GM18507 (cell line): ENCODE measurements at regions not wholly inside any gene's neighbourhood (a gene's known extent, or its start where the extent isn't known, plus 50 kb on each side); places are given as distances from the start of the nearest gene placed in this dataset.

Experiments
- DNase-seq: peaks from one replicate; pipeline ENCODE4 v3.0.0; 2011; ENCODE audit warnings: low read depth; ENCODE audit not compliant: insufficient read length; ENCODE audit errors: extremely low spot score
- FAIRE-seq: peaks from 2 replicates; lab custom pipeline; 2011; peaks lifted over from hg19 to GRCh38; lab: Jason Lieb, UNC

GRCh38 chr1:5427026-5427613 lies 565.1 kb downstream of the NPHP4 start:
- no peak for DNase-seq
- no peak for FAIRE-seq

GRCh38 chr1:5424802-5425703 lies 567.2 kb downstream of the NPHP4 start:
- no peak for DNase-seq
- FAIRE-seq: no peak

DNA sequence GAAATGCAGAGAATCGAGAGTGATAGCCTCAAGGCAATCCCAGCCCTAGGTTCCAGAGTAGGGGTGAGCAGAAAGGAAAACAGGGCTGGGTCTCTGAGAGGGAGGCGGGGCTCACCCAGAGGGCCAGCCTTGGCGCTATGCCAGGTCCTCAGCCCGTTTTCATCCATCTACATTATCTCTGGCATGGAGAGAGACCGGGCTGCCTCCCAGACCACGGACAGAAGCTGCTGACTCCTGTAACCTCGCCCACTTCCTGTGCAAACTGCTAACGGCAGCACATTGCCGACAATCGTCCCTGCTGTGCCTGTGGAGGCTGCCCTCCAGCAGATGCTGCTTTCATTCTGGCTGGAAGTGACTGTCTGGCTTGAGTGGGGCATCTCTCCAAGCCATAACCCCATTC lies 569.1 kb downstream of the NPHP4 start:
- FAIRE-seq: no peak
- DNase-seq: no peak

- no peak for FAIRE-seq
- no peak for DNase-seq
These were observed 572.7 kb downstream of the NPHP4 start for GRCh38 chr1:5419501-5419900.

GRCh38 chr1:5416518-5416917 lies 575.7 kb downstream of the NPHP4 start:
- FAIRE-seq (no peak), DNase-seq (no peak)

DNA sequence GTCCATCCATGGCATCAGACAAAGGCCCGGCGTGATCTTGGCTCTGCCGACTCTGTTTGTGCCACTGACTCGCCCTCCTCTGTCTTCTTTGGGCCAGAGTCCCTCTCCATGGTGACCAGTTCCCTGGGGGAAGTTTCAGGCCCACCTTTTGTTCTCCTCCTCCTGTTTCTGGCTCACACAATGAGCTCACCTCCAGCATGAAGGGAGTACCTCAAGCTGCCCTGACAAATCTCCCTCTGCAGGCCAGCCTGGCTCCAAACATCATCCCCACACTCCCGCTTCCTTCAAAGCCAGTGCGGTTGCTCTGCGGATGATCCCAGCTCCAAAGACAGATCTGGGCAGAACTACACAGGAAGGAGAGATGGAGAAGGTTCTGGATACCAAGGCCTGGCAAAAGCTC lies 576.6 kb downstream of the NPHP4 start:
- FAIRE-seq (no peak), DNase-seq (no peak)

DNA sequence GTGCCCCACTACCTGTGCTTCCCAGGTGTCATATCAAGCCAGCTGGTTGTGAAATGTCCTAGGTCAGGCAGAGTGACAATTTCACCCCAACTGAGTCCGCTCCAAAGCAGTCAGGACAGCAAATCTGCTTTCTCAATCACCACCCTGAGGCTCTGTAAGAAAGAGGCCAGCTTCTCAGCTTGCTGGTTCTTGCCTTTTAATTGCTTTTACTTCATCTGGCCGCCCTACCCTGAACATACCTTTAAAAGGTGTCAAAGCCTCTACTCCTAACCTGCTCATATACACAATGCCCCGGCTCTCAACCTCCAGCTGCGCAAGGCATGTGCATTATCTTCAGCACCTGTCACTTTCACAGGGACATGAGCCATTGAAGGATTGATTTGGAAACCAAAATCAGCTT lies 581.6 kb downstream of the NPHP4 start:
- no peak for DNase-seq
- FAIRE-seq: no peak

GRCh38 chr1:5408401-5408800 lies 583.8 kb downstream of the NPHP4 start:
- FAIRE-seq (no peak), DNase-seq (no peak)

GRCh38 chr1:5405263-5405662 lies 587.0 kb downstream of the NPHP4 start:
- no peak for FAIRE-seq
- DNase-seq: no peak

GRCh38 chr1:5404412-5405203 lies 587.6 kb downstream of the NPHP4 start:
- DNase-seq: no peak
- no peak for FAIRE-seq

DNA sequence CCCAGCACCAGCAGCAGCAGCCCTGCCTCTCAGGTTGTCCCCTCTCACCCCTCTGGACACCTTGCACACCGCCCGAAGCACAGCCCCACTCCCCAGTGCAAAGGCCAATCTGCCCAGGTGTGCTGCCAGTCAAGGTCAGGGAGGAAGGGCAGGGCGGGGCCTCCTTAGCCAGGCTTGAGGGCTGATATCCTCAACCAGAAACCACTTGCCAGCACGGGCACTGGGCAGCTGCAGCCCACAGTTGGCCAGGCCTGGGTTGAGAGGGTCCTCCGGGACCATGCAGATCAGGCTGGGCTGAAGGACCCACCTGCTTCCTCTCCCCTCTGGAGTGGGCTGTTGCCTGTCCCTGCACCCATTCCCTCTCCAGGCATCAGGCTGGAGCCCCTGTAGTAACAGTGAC lies 588.3 kb downstream of the NPHP4 start:
- DNase-seq (no peak), FAIRE-seq (no peak)

GRCh38 chr1:5402618-5403017 lies 589.6 kb downstream of the NPHP4 start:
- FAIRE-seq (no peak), DNase-seq (no peak)

- FAIRE-seq (no peak), DNase-seq (no peak)
These were observed 592.5 kb downstream of the NPHP4 start for GRCh38 chr1:5399771-5400170.

DNA sequence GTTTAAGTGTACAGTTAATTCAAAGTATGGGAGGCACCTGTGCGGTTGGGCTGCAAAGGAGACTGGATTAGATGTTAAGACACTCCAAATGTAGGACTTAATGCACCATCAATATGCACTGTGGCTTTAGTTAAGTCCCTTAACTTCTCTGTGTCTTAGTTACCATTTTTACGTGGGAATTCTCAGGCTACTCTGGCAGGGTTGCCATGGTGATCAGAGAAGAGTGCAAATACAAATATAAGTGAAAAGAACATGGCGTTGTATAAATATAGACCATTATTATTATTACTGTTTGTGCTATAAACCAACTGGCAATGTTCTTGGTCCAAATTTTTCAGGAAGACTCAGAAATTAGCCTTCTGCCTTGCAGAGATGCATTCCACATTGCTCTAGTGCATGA lies 595.6 kb downstream of the NPHP4 start:
- DNase-seq (no peak), FAIRE-seq (no peak)

GRCh38 chr1:5394111-5394510 lies 598.1 kb downstream of the NPHP4 start:
- FAIRE-seq (no peak), DNase-seq (no peak)

DNA sequence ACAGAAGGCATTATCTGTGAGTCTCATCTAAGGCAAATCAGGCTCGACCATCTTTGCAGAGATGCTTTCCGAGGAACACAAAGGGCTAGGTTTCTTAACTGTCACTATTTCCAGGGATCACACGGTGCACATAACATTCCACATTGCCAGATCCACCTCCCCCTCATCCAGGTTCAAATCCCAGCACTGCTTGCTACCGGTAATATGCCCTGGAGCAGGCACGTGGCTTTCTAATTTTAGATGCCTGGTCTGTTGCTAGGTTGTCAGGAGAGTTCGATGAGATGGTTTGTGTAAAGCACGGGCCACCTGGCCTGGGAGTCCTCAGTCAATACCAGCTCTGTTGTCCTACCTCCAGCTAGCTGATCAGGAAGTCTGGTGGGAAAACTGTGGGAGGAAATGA lies 598.6 kb downstream of the NPHP4 start:
- no peak for FAIRE-seq
- DNase-seq: no peak

DNA sequence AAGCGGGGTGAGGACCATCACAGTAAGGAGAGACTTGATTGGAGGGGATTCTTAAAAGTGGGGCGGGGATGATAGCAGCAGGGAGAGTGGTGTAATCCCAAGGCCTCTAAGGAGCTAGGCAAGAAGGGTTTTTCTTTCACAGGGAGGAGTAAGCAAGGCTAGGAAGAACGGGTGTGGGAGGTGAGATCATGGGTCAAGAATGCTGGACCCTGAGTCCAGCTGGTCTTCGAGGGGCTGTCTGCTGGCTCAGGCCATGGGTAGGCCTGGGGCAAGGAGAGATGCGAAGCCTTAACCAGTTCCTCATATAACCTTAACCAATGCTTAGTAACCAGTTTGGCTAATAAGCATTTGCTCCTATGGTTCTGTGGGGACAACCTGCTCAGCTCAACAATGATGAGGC lies 599.1 kb downstream of the NPHP4 start:
- DNase-seq: no peak
- no peak for FAIRE-seq

- FAIRE-seq (no peak), DNase-seq (no peak)
These were observed 600.5 kb downstream of the NPHP4 start for GRCh38 chr1:5391725-5392124.

DNA sequence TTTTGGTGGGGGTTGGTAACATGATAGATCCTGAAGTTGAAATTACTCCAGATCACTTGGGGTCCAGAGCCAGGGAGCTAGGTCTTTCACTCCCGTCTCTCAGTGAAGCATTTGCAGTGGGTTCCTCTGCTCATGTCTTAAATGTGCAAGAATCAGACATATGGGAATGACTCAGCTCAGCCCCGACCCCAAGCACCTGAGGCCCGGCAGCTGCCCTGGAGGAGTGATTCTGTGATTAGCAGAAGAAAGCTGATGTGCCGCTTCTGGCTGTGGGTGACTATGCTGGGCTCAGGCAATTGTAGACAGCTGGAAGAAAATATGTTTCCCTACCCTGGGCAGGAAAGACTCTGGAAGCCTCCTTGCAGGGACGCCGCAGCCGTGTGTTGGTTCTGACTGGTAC lies 601.7 kb downstream of the NPHP4 start:
- DNase-seq: no peak
- FAIRE-seq: no peak

DNA sequence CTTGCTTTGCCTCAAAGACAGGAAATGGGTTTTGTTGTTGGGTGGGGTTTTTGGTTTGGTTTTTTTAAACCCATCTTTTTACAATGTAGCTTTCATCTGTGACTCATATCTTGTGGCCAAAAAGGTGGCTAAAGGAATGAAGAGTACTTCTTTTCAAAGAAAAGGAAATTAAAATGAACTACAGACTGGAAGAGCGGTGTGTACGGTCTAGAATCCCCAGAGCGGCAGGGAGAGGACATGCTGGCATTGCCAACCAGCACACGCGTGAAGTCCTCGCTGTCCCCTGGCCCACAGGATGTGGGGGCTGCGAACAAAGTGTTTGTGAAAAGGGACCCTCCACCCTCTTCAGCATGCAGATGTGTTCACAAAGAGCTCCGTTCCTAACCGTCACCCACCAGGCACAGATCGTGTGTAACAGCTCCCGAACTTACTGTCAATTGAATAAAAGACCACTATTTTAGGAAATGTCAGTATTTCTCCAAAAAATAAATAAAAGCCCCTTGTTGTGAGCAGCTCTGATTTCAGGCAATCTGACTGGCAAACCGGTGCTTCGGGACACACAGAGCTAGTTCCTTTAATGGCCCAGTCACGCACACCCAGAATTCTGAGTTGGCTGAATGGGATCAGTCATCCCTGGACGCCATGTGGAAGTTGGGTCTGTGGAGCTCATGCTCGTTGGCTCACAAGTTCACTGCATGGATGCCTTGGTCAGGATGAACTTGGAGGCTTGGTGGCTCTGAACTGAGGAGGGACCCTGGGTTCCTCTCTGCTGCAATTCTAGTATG lies 602.9 kb downstream of the NPHP4 start:
- FAIRE-seq (no peak), DNase-seq (no peak)
